HEK293 (cell line): ENCODE measurements at regions not wholly inside any gene's neighbourhood (a gene's known extent, or its start where the extent isn't known, plus 50 kb on each side); places are given as distances from the start of the nearest gene placed in this dataset.

Experiments used
- YY2 ChIP-seq: fragments of 450-650 bp; formaldehyde crosslinking; IDR thresholded peaks from 2 replicates; pipeline ENCODE4 v1.5.1; 2016; ENCODE audit warnings: missing biosample characterization, missing genetic modification characterization
- ZNF426 ChIP-seq: fragments of 450-650 bp; formaldehyde crosslinking; IDR thresholded peaks from 2 replicates; pipeline ENCODE4 v1.5.1; 2017; ENCODE audit warnings: missing biosample characterization, missing genetic modification characterization, mild to moderate bottlenecking, inconsistent platforms, moderate library complexity
- TF ChIP-seq, protein P1 (sequence below): fragments of 450-650 bp; formaldehyde crosslinking; IDR thresholded peaks from 2 replicates; pipeline ENCODE4 v1.5.1; 2016; ENCODE audit warnings: missing biosample characterization, missing genetic modification characterization

DNA sequence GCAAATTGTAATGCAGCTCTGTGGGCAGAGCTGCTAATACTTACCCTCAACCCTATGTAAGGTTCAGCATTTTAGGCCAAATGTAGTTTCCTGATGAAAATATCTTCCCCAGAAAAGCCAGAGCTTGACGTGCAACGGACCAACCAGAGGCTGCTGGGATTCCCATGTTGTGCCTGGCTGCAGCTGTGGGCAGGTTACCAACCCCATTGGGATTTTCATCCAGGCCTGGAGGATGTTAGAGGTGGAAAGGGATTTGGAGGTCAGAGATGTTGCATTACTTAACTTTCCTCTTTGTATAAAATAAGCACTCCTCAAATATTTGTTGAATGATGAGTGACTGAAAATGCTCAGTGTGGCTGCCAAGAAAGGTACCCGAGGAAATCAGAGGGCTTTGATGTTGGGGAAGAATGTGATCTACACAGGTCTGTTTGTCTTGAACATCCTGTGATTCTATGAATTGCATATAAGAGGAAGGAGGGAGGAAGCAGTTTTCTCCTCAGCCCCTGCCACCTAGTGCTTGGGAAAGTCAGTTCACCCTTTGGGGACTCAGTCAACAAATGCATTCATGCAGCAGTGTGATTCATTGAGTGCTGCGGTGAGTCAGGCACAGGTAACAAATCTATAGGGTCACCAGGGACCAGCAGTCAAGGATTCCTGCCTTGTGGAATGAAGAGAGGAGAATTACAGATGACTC is 487.2 kb downstream of the RPS24 start:
- TF ChIP-seq ZNF426 (no peak), YY2 (tag by site-specific recombination) (no peak)
- TF ChIP-seq, protein P1, sequence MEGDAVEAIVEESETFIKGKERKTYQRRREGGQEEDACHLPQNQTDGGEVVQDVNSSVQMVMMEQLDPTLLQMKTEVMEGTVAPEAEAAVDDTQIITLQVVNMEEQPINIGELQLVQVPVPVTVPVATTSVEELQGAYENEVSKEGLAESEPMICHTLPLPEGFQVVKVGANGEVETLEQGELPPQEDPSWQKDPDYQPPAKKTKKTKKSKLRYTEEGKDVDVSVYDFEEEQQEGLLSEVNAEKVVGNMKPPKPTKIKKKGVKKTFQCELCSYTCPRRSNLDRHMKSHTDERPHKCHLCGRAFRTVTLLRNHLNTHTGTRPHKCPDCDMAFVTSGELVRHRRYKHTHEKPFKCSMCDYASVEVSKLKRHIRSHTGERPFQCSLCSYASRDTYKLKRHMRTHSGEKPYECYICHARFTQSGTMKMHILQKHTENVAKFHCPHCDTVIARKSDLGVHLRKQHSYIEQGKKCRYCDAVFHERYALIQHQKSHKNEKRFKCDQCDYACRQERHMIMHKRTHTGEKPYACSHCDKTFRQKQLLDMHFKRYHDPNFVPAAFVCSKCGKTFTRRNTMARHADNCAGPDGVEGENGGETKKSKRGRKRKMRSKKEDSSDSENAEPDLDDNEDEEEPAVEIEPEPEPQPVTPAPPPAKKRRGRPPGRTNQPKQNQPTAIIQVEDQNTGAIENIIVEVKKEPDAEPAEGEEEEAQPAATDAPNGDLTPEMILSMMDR (tag by site-specific recombination): no peak
